ENCODE measurements at regions not wholly inside any gene's neighbourhood (a gene's known extent, or its start where the extent isn't known, plus 50 kb on each side); places are given as distances from the start of the nearest gene placed in this dataset.

DNA sequence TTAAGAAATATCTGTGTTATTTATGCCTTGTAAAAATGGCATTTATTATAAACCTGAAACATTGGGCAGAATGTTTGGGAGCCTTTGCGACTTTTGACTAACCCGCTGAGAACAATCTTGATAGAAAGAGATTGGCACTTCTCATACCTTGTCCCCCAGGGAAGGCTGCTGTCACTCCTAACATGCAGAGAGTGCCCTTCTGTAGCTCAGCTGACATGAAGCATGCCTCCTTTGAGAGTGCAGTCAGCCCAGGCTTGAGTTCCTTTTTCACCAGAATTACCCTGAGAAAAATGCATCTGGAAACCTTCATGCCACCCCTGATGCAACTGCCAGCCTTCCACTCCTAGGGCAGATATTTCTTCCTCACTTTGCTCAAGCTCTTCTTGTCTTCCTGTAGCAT is 569.2 kb upstream of the ARPP21 start:
- H3K9me3 Mint-ChIP-seq (ENCODE audit: unreplicated experiment): no peaks in the 10 kb centered on the region
- H3K36me3 ChIP-seq (ENCODE audit: control insufficient read depth, insufficient read depth, low read length): no peaks in the 10 kb centered on the region
- DNase-seq: no peak
- no peaks in the 10 kb centered on the region for H3K4me1 Mint-ChIP-seq (ENCODE audit: low read depth, unreplicated experiment)
- no peaks in the 10 kb centered on the region for H3K27me3 ChIP-seq (replicated peaks; ENCODE audit: control insufficient read depth, insufficient read depth, low read length)
- H3K4me3 Mint-ChIP-seq (ENCODE audit: unreplicated experiment): no peak overlapping the region
- intact Hi-C loops (cut with micrococcal nuclease; ENCODE audit: unreplicated experiment): no loop called here
- no peaks in the 10 kb centered on the region for H3K36me3 Mint-ChIP-seq (ENCODE audit: insufficient read depth, unreplicated experiment)
- no peak overlapping the region for H3K4me3 ChIP-seq (ENCODE audit: low read depth, low read length)
- ChIA-PET CTCF (no interaction called here), POLR2A (no interaction called here)
- H3K27me3 Mint-ChIP-seq (ENCODE audit: insufficient read depth, unreplicated experiment): peaks cover 3% of the 10 kb centered on the region
- BruUV-seq (replicated peaks): no TSS peak
- TF ChIP-seq, protein P1, sequence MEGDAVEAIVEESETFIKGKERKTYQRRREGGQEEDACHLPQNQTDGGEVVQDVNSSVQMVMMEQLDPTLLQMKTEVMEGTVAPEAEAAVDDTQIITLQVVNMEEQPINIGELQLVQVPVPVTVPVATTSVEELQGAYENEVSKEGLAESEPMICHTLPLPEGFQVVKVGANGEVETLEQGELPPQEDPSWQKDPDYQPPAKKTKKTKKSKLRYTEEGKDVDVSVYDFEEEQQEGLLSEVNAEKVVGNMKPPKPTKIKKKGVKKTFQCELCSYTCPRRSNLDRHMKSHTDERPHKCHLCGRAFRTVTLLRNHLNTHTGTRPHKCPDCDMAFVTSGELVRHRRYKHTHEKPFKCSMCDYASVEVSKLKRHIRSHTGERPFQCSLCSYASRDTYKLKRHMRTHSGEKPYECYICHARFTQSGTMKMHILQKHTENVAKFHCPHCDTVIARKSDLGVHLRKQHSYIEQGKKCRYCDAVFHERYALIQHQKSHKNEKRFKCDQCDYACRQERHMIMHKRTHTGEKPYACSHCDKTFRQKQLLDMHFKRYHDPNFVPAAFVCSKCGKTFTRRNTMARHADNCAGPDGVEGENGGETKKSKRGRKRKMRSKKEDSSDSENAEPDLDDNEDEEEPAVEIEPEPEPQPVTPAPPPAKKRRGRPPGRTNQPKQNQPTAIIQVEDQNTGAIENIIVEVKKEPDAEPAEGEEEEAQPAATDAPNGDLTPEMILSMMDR (IDR thresholded peaks at IDR 0.05; ENCODE audit: insufficient read depth in 1 of 2, low read depth in 1 of 2, low read length in 1 of 2, severe bottlenecking in 1 of 2, unreplicated experiment in 1 of 2): no peak
- H3K4me1 ChIP-seq: no peaks in the 10 kb centered on the region
- H3K9me3 ChIP-seq: no peaks in the 10 kb centered on the region
- H3K27ac Mint-ChIP-seq (ENCODE audit: unreplicated experiment): no peak overlapping the region

DNA sequence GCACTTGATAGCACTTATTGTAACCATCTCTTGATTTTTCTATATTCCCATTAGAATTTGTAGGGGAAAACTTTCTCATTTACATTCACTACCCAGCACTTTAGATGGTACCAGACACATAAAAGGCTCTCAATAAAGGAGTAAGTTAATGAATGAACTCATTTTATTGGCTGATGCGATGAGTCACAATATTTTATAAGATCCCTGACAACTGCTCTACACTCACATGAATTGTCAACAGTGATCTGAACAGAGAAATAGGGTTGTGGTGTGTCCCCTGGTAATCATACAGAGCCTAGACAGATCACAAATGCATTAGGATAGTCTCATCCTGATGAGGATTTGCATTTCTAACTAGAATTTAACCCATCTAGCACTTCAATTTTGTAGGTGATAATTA is 567.6 kb upstream of the ARPP21 start:
- no peak for DNase-seq
- H3K4me1 Mint-ChIP-seq (ENCODE audit: low read depth, unreplicated experiment): no peaks in the 10 kb centered on the region
- Histone ChIP-seq H3K36me3 (ENCODE audit: control insufficient read depth, insufficient read depth, low read length) (no peaks in the 10 kb centered on the region), H3K4me1 (no peaks in the 10 kb centered on the region), H3K4me3 (ENCODE audit: low read depth, low read length) (no peak overlapping the region), H3K27me3 (replicated peaks; ENCODE audit: control insufficient read depth, insufficient read depth, low read length) (no peaks in the 10 kb centered on the region), H3K9me3 (no peaks in the 10 kb centered on the region)
- CTCF ChIA-PET: no interaction called here
- H3K27me3 Mint-ChIP-seq (ENCODE audit: insufficient read depth, unreplicated experiment): peaks cover 5% of the 10 kb centered on the region
- intact Hi-C loops (cut with micrococcal nuclease; ENCODE audit: unreplicated experiment): no loop called here
- POLR2A ChIA-PET: no interaction called here
- H3K4me3 Mint-ChIP-seq (ENCODE audit: unreplicated experiment): no peak overlapping the region
- TF ChIP-seq, protein P1 (IDR thresholded peaks at IDR 0.05; ENCODE audit: insufficient read depth in 1 of 2, low read depth in 1 of 2, low read length in 1 of 2, severe bottlenecking in 1 of 2, unreplicated experiment in 1 of 2): no peak
- no TSS peak for BruUV-seq (replicated peaks)
- H3K36me3 Mint-ChIP-seq (ENCODE audit: insufficient read depth, unreplicated experiment): no peaks in the 10 kb centered on the region
- H3K27ac Mint-ChIP-seq (ENCODE audit: unreplicated experiment): no peak overlapping the region
- no peaks in the 10 kb centered on the region for H3K9me3 Mint-ChIP-seq (ENCODE audit: unreplicated experiment)

DNA sequence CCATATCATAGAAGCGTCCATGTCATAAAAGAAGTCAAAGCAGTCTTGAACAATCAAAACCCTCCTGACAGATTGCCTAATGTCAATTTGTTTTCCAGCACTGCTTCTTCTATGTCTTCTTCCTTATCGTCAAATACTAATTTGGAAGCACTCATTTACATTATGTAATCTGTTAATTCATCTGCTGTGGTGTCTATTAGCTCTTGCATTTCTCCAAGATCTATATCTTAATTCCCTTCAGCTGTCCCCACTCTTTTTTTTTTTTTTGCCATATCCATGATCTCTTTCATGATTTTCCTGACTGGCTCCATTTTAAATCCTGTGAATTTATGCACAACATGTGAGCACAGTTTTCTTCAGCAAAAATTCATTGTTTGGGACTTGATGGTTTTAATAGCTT is 560.5 kb upstream of the ARPP21 start:
- Mint-ChIP-seq H3K27ac (ENCODE audit: unreplicated experiment) (no peak overlapping the region), H3K4me3 (ENCODE audit: unreplicated experiment) (no peak overlapping the region), H3K9me3 (ENCODE audit: unreplicated experiment) (no peaks in the 10 kb centered on the region), H3K27me3 (ENCODE audit: insufficient read depth, unreplicated experiment) (peaks cover 2% of the 10 kb centered on the region), H3K36me3 (ENCODE audit: insufficient read depth, unreplicated experiment) (no peaks in the 10 kb centered on the region), H3K4me1 (ENCODE audit: low read depth, unreplicated experiment) (no peaks in the 10 kb centered on the region)
- ChIA-PET CTCF (no interaction called here), POLR2A (no interaction called here)
- Histone ChIP-seq H3K27me3 (replicated peaks; ENCODE audit: control insufficient read depth, insufficient read depth, low read length) (no peaks in the 10 kb centered on the region), H3K4me3 (ENCODE audit: low read depth, low read length) (no peak overlapping the region), H3K36me3 (ENCODE audit: control insufficient read depth, insufficient read depth, low read length) (no peaks in the 10 kb centered on the region), H3K9me3 (no peaks in the 10 kb centered on the region), H3K4me1 (no peaks in the 10 kb centered on the region)
- no TSS peak for BruUV-seq (replicated peaks)
- no peak for DNase-seq
- TF ChIP-seq, protein P1 (IDR thresholded peaks at IDR 0.05; ENCODE audit: insufficient read depth in 1 of 2, low read depth in 1 of 2, low read length in 1 of 2, severe bottlenecking in 1 of 2, unreplicated experiment in 1 of 2): no peak
- intact Hi-C loops (cut with micrococcal nuclease; ENCODE audit: unreplicated experiment): no loop called here

Data from Caco-2 (cell line).